Thoracic aorta (tissue), 2 donors: ENCODE measurements at regions not wholly inside any gene's neighbourhood (a gene's known extent, or its start where the extent isn't known, plus 50 kb on each side); places are given as distances from the start of the nearest gene placed in this dataset.

Source experiments
- ATAC-seq: fragments of 150-250 bp; one replicate; pipeline ENCODE4 v1.8.0; 2017; ENCODE audit warnings: low read depth; ENCODE audit not compliant: insufficient number of reproducible peaks, low FRiP score
- DNase-seq: peaks from one replicate; pipeline ENCODE4 v3.0.0-alpha.2; 2020; ENCODE audit warnings: low spot score
- H3K27ac ChIP-seq, 2 donors: fragments of 200-600 bp; sonication (generic); 1 replicate in 1 of 2; 2 replicates in 1 of 2; pipeline ENCODE4 v1.5.1; 2016; ENCODE audit warnings: mild to moderate bottlenecking in 2 of 2, moderate library complexity in 2 of 2
- H3K27me3 ChIP-seq: fragments of 200-600 bp; sonication (generic); replicated peaks from 2 replicates; pipeline ENCODE4 v1.6.0; 2016; ENCODE audit warnings: mild to moderate bottlenecking; ENCODE audit not compliant: insufficient read depth
- H3K36me3 ChIP-seq: fragments of 200-600 bp; sonication (generic); one replicate; pipeline ENCODE4 v1.5.1; 2016
- H3K4me1 ChIP-seq, 2 donors: fragments of 200-600 bp; sonication (generic); 1 replicate in 1 of 2; 2 replicates in 1 of 2; pipeline versions ENCODE4 v1.5.1 to v1.6.0; 2016; ENCODE audit warnings: low read depth in 2 of 2, mild to moderate bottlenecking in 1 of 2; ENCODE audit not compliant: control insufficient read depth in 1 of 2
- H3K4me3 ChIP-seq: fragments of 200-600 bp; sonication (generic); 2 replicates; pipeline ENCODE4 v1.5.1; 2016; ENCODE audit warnings: mild to moderate bottlenecking
- H3K9me3 ChIP-seq: fragments of 200-600 bp; sonication (generic); 2 replicates; pipeline ENCODE4 v1.5.1; 2016
- TF ChIP-seq, protein P1 (sequence below): fragments of 200-600 bp; sonication (generic); IDR thresholded peaks from one replicate; pipeline ENCODE4 v1.5.1; 2019; ENCODE audit warnings: antibody characterized with exemption

DNA sequence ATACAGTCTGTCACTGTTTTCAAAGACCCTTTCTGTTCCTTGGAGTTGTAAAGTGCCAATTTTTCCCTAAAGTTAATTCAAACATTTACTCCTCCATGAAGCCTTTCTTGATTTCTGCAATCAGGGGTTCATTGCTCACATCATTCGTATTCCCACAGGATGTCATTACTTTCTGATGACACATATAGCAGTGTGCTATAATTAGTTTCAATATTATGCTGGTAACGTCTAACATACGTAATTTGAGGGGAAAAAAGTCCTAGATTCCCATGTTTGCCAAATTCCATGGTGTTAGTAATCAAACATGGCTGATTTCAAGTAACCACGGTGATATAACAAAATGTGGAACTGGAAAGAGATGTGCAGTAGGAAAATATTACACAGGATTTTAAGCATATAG lies 468.2 kb upstream of the MEF2C start:
- Histone ChIP-seq H3K27ac (no peak overlapping the region), H3K4me1 (no peaks in the 10 kb centered on the region), H3K4me3 (no peak overlapping the region), H3K27me3 (no peaks in the 10 kb centered on the region), H3K9me3 (no peaks in the 10 kb centered on the region), H3K36me3 (no peaks in the 10 kb centered on the region)
- DNase-seq (no peak), ATAC-seq (no peak)
- TF ChIP-seq, protein P1, sequence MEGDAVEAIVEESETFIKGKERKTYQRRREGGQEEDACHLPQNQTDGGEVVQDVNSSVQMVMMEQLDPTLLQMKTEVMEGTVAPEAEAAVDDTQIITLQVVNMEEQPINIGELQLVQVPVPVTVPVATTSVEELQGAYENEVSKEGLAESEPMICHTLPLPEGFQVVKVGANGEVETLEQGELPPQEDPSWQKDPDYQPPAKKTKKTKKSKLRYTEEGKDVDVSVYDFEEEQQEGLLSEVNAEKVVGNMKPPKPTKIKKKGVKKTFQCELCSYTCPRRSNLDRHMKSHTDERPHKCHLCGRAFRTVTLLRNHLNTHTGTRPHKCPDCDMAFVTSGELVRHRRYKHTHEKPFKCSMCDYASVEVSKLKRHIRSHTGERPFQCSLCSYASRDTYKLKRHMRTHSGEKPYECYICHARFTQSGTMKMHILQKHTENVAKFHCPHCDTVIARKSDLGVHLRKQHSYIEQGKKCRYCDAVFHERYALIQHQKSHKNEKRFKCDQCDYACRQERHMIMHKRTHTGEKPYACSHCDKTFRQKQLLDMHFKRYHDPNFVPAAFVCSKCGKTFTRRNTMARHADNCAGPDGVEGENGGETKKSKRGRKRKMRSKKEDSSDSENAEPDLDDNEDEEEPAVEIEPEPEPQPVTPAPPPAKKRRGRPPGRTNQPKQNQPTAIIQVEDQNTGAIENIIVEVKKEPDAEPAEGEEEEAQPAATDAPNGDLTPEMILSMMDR, result no peak

DNA sequence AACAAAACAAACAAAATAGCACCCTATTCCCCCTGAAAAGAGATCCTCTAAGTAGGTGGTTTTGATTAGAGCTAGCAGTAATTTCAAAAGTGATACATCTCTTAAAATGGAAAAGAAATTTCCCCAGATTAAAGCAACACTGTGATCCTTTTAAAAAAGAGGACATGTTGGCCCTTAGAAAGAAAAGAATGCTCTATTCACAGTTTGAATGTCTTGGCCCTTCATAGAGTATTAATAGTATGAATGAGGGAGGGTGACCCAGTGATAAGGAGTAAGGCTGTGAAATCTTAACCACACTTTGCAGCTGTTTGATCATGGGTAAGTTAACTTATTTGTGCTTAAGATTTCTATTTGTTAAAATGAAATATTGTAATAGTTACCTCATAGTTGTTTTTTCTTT lies 467.7 kb upstream of the MEF2C start:
- no peaks in the 10 kb centered on the region for H3K36me3 ChIP-seq
- no peaks in the 10 kb centered on the region for H3K9me3 ChIP-seq
- H3K4me1 ChIP-seq, result no peaks in the 10 kb centered on the region
- TF ChIP-seq, protein P1, result no peak
- H3K27me3 ChIP-seq, result no peaks in the 10 kb centered on the region
- H3K27ac ChIP-seq, result no peak overlapping the region
- DNase-seq, result no peak
- H3K4me3 ChIP-seq, result no peak overlapping the region
- ATAC-seq, result no peak

DNA sequence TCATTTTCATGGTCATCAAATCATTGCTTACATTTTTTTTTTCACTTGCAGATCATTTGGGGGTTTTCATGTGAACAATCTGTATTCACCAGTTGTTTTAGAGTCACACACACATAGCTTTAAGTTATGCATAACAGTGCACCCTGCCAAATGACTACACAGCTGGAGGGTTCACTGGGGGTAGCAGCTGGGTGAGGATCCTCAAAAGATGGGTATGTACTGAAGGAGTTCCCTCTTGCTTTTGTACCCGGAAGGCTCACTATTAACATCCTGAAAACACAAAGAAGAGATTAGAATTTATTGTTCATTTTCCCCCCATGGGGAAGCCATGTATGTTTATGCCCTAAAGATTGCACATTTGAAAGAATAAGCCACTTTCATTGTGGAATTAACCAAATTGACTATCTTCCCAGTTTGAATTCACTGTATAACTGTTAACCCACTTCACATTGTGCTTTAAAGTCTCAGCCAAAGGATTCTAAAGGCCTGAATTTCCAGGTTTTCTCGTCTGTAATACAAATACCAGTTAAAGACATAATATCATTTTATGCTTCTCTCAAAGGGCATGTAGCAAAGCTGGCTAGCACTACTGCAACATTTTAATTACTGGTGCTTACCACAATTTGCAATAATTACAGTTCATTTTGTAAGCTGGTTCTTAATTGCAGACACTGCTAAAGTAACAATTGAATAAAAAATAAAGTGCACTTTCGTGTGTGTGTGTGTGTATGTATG lies 466.4 kb upstream of the MEF2C start:
- TF ChIP-seq, protein P1, result no peak
- no peak for ATAC-seq
- no peak for DNase-seq

DNA sequence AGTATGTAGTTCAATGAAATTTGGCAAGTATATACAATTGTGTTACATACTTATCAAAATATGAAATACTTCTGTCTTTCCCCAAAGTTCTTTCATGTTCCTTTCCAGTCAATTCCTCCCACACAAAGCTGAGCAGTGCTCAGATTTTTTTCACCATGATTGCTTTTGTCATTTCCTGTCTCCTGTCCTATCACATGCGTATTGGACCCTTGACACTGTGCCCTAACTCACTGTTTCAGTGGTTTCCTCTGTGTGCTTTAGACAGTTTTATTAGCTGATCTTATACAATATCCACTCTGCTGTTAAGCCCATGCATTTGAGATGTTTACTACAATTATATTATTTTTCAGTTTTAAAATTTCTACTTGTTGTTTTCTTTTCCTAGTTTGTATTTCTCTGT lies 463.6 kb upstream of the MEF2C start:
- no peak overlapping the region for H3K27ac ChIP-seq
- peaks cover 17 to 32% of the 10 kb centered on the region in 2 donors for H3K4me1 ChIP-seq
- H3K36me3 ChIP-seq, result no peaks in the 10 kb centered on the region
- no peaks in the 10 kb centered on the region for H3K27me3 ChIP-seq
- no peak overlapping the region for H3K4me3 ChIP-seq
- no peak for ATAC-seq
- TF ChIP-seq, protein P1, result no peak
- no peaks in the 10 kb centered on the region for H3K9me3 ChIP-seq
- no peak for DNase-seq

More for the DNA sequence above, 466.4 kb upstream of the MEF2C start:
- Histone ChIP-seq H3K36me3 (no peaks in the 10 kb centered on the region), H3K4me1 (peaks cover 0 to 5% of the 10 kb centered on the region in 2 donors), H3K9me3 (no peaks in the 10 kb centered on the region), H3K27me3 (no peaks in the 10 kb centered on the region), H3K27ac (no peak overlapping the region), H3K4me3 (no peak overlapping the region)

DNA sequence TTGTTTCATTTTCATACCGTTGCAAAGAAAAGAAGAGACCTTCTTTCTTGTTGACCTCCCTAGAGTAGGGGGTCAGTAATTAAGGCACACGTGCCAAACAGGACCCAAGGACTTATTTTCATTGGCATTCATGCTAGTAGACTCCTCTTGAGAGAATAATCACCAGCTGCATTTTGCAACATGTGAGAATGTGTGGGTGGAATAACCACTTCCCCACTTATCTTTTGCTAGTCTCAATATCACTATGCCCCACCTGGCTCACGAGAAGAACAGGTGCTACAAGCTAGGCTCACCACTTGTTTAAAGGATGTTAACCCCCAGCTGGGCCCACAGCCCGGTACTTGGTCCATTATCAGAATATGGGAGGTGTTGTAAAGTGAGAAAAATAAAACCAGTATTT lies 460.7 kb upstream of the MEF2C start:
- DNase-seq (no peak), ATAC-seq (no peak)
- TF ChIP-seq, protein P1, result no peak

More for the DNA sequence above, 460.7 kb upstream of the MEF2C start:
- Histone ChIP-seq H3K27ac (no peak overlapping the region), H3K27me3 (no peaks in the 10 kb centered on the region), H3K36me3 (no peaks in the 10 kb centered on the region), H3K4me1 (peaks cover 23 to 38% of the 10 kb centered on the region in 2 donors), H3K4me3 (no peak overlapping the region), H3K9me3 (no peaks in the 10 kb centered on the region)
